GM23338 (cell line): ENCODE measurements at regions not wholly inside any gene's neighbourhood (a gene's known extent, or its start where the extent isn't known, plus 50 kb on each side); places are given as distances from the start of the nearest gene placed in this dataset.

Experiments
- ATAC-seq: fragments of 200-7000 bp; cut with Tn5 transposase; 3 replicates; pipeline ENCODE4 v1.9.1; 2020
- DNase-seq: peaks from one replicate; pipeline ENCODE4 v3.0.0-alpha.2; 2015; ENCODE audit warnings: low spot score
- H2AFZ ChIP-seq: fragments of 200-600 bp; sonication (generic); 2 replicates; pipeline ENCODE4 v1.8.0; 2016; ENCODE audit warnings: antibody characterized with exemption, mild to moderate bottlenecking, moderate library complexity
- H3F3A ChIP-seq: fragments of 200-600 bp; sonication (generic); replicated peaks from 2 replicates; pipeline ENCODE4 v1.8.0; 2017; ENCODE audit warnings: antibody characterized with exemption, mixed run types, low read depth
- H3K27ac ChIP-seq: fragments of 200-600 bp; sonication (generic); 2 replicates; pipeline ENCODE4 v1.6.1; 2016; ENCODE audit warnings: low read depth
- H3K27me3 ChIP-seq: fragments of 200-600 bp; sonication (generic); 2 replicates; pipeline ENCODE4 v1.8.0; 2016; ENCODE audit warnings: mild to moderate bottlenecking, mixed run types, moderate library complexity; ENCODE audit not compliant: insufficient read depth
- H3K36me3 ChIP-seq: fragments of 200-600 bp; sonication (generic); 2 replicates; pipeline ENCODE4 v1.8.0; 2016; ENCODE audit warnings: mild to moderate bottlenecking; ENCODE audit not compliant: insufficient read depth
- H3K4me1 ChIP-seq: fragments of 200-600 bp; sonication (generic); 2 replicates; pipeline ENCODE4 v1.8.0; 2016; ENCODE audit warnings: mild to moderate bottlenecking, moderate library complexity; ENCODE audit not compliant: insufficient read depth
- H3K4me2 ChIP-seq: fragments of 200-600 bp; sonication (generic); 2 replicates; pipeline ENCODE4 v1.7.1; 2017; ENCODE audit warnings: mixed run types
- H3K4me3 ChIP-seq: fragments of 200-600 bp; sonication (generic); 2 replicates; pipeline ENCODE4 v1.6.1; 2016; ENCODE audit warnings: mixed run types
- H3K79me2 ChIP-seq: fragments of 200-600 bp; sonication (generic); replicated peaks from 2 replicates; pipeline ENCODE4 v1.8.0; 2017; ENCODE audit warnings: mild to moderate bottlenecking; ENCODE audit not compliant: insufficient read depth
- H3K9me2 ChIP-seq: fragments of 200-600 bp; sonication (generic); 2 replicates; pipeline ENCODE4 v1.8.0; 2017; ENCODE audit not compliant: insufficient read depth
- H4K20me1 ChIP-seq: fragments of 200-600 bp; sonication (generic); replicated peaks from 2 replicates; pipeline ENCODE4 v1.8.0; 2017; ENCODE audit warnings: mild to moderate bottlenecking; ENCODE audit not compliant: insufficient read depth
- H3K27ac Mint-ChIP-seq: 2 replicates; pipeline ENCODE4 v1.8.0; 2020; ENCODE audit warnings: inconsistent platforms, mild to moderate bottlenecking, moderate library complexity, mixed read lengths
- H3K27me3 Mint-ChIP-seq: 3 replicates; pipeline ENCODE4 v1.8.0; 2022; ENCODE audit warnings: low read depth, mild to moderate bottlenecking, moderate library complexity, mixed read lengths, inconsistent platforms; ENCODE audit not compliant: insufficient read depth, poor library complexity
- H3K36me3 Mint-ChIP-seq: 3 replicates; pipeline ENCODE4 v1.8.0; 2021; ENCODE audit warnings: low read depth, mild to moderate bottlenecking, inconsistent platforms, moderate library complexity, mixed read lengths
- H3K4me1 Mint-ChIP-seq: 3 replicates; pipeline ENCODE4 v1.8.0; 2020; ENCODE audit warnings: mild to moderate bottlenecking, inconsistent platforms, mixed read lengths
- H3K4me3 Mint-ChIP-seq: 3 replicates; pipeline ENCODE4 v1.8.0; 2021; ENCODE audit warnings: moderate library complexity, mild to moderate bottlenecking, inconsistent platforms, mixed read lengths
- H3K9me3 Mint-ChIP-seq: 3 replicates; pipeline ENCODE4 v1.8.0; 2020; ENCODE audit warnings: moderate library complexity, mild to moderate bottlenecking, inconsistent platforms, mixed read lengths
- CREB1 ChIP-seq: fragments of 250-450 bp; sonication (Bioruptor Pico); IDR thresholded peaks from 2 replicates; pipeline ENCODE4 v1.5.0; 2020; ENCODE audit warnings: low read depth, mild to moderate bottlenecking, moderate library complexity
- EZH2phosphoT487 ChIP-seq: fragments of 200-600 bp; sonication (generic); IDR thresholded peaks from one replicate; pipeline ENCODE4 v1.8.1; 2018; ENCODE audit warnings: antibody characterized with exemption; ENCODE audit not compliant: unreplicated experiment
- POLR2AphosphoS5 ChIP-seq: IDR thresholded peaks from 2 replicates; pipeline ENCODE4 v1.6.1; 2016; ENCODE audit warnings: antibody characterized with exemption, low read depth
- STAT1 ChIP-seq: IDR thresholded peaks from one replicate; pipeline ENCODE4 v1.6.1; 2016; ENCODE audit warnings: antibody characterized with exemption; ENCODE audit not compliant: unreplicated experiment
- ZNF114 ChIP-seq: fragments of 250-450 bp; sonication (Bioruptor Pico); IDR thresholded peaks from 2 replicates; pipeline ENCODE4 v1.5.0; 2020; ENCODE audit warnings: mild to moderate bottlenecking, moderate library complexity
- TF ChIP-seq, protein P1 (sequence below): IDR thresholded peaks from 2 replicates; pipeline ENCODE4 v1.6.1; 2016; ENCODE audit warnings: antibody characterized with exemption
- TF ChIP-seq, protein P2 (sequence below): fragments of 250-450 bp; sonication (Bioruptor Pico); IDR thresholded peaks from 2 replicates; pipeline ENCODE4 v1.5.0; 2020; ENCODE audit warnings: mild to moderate bottlenecking, moderate library complexity
- TF ChIP-seq, protein P3 (sequence below): IDR thresholded peaks from one replicate; pipeline ENCODE4 v1.6.1; 2018; ENCODE audit warnings: antibody characterized with exemption; ENCODE audit not compliant: unreplicated experiment
- TF ChIP-seq, protein P4 (sequence below), 2 experiments: fragments of 200-600 bp in 1 of 2; sonication (generic) in 1 of 2; conservative IDR thresholded peaks; 2 replicates each; pipeline versions ENCODE4 v1.5.1 to v1.6.1; 2016 to 2017; ENCODE audit warnings: antibody characterized with exemption in 2 of 2, low read depth in 2 of 2, mild to moderate bottlenecking in 2 of 2, moderate library complexity in 1 of 2

DNA sequence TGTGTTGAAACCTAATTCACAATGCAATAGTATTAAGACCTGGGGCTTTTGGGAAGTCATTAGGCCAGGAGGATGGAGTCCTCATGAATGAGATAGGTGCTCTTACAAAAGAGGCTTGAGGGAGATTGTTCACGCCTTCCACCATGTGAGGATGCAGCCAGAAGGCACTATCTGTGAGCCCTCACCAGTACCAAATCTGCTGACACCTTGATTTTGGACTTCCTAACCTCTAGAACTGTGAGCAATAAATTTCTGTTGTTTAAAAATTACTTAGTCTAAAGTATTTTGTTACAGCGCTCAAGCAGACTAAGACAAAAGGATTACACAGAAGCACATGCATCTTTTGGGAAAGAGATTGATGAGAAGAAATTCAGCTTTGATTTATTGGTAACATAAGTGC lies 232.9 kb upstream of the NR4A3 start:
- Histone ChIP-seq H3K36me3 (no peaks in the 10 kb centered on the region), H3K4me2 (no peak overlapping the region), H4K20me1 (no peaks in the 10 kb centered on the region), H3F3A (no peaks in the 10 kb centered on the region), H2AFZ (no peak overlapping the region), H3K79me2 (no peaks in the 10 kb centered on the region), H3K27me3 (no peaks in the 10 kb centered on the region), H3K9me2 (0 out of 2 replicates have a peak, but pooled peaks cover 4% of the 10 kb centered on the region), H3K4me1 (no peaks in the 10 kb centered on the region), H3K4me3 (no peak overlapping the region), H3K27ac (no peak overlapping the region; the same call in 1 of the 2 replicates)
- TF ChIP-seq, protein P1, sequence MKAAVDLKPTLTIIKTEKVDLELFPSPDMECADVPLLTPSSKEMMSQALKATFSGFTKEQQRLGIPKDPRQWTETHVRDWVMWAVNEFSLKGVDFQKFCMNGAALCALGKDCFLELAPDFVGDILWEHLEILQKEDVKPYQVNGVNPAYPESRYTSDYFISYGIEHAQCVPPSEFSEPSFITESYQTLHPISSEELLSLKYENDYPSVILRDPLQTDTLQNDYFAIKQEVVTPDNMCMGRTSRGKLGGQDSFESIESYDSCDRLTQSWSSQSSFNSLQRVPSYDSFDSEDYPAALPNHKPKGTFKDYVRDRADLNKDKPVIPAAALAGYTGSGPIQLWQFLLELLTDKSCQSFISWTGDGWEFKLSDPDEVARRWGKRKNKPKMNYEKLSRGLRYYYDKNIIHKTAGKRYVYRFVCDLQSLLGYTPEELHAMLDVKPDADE: no peak
- TF ChIP-seq, protein P2, sequence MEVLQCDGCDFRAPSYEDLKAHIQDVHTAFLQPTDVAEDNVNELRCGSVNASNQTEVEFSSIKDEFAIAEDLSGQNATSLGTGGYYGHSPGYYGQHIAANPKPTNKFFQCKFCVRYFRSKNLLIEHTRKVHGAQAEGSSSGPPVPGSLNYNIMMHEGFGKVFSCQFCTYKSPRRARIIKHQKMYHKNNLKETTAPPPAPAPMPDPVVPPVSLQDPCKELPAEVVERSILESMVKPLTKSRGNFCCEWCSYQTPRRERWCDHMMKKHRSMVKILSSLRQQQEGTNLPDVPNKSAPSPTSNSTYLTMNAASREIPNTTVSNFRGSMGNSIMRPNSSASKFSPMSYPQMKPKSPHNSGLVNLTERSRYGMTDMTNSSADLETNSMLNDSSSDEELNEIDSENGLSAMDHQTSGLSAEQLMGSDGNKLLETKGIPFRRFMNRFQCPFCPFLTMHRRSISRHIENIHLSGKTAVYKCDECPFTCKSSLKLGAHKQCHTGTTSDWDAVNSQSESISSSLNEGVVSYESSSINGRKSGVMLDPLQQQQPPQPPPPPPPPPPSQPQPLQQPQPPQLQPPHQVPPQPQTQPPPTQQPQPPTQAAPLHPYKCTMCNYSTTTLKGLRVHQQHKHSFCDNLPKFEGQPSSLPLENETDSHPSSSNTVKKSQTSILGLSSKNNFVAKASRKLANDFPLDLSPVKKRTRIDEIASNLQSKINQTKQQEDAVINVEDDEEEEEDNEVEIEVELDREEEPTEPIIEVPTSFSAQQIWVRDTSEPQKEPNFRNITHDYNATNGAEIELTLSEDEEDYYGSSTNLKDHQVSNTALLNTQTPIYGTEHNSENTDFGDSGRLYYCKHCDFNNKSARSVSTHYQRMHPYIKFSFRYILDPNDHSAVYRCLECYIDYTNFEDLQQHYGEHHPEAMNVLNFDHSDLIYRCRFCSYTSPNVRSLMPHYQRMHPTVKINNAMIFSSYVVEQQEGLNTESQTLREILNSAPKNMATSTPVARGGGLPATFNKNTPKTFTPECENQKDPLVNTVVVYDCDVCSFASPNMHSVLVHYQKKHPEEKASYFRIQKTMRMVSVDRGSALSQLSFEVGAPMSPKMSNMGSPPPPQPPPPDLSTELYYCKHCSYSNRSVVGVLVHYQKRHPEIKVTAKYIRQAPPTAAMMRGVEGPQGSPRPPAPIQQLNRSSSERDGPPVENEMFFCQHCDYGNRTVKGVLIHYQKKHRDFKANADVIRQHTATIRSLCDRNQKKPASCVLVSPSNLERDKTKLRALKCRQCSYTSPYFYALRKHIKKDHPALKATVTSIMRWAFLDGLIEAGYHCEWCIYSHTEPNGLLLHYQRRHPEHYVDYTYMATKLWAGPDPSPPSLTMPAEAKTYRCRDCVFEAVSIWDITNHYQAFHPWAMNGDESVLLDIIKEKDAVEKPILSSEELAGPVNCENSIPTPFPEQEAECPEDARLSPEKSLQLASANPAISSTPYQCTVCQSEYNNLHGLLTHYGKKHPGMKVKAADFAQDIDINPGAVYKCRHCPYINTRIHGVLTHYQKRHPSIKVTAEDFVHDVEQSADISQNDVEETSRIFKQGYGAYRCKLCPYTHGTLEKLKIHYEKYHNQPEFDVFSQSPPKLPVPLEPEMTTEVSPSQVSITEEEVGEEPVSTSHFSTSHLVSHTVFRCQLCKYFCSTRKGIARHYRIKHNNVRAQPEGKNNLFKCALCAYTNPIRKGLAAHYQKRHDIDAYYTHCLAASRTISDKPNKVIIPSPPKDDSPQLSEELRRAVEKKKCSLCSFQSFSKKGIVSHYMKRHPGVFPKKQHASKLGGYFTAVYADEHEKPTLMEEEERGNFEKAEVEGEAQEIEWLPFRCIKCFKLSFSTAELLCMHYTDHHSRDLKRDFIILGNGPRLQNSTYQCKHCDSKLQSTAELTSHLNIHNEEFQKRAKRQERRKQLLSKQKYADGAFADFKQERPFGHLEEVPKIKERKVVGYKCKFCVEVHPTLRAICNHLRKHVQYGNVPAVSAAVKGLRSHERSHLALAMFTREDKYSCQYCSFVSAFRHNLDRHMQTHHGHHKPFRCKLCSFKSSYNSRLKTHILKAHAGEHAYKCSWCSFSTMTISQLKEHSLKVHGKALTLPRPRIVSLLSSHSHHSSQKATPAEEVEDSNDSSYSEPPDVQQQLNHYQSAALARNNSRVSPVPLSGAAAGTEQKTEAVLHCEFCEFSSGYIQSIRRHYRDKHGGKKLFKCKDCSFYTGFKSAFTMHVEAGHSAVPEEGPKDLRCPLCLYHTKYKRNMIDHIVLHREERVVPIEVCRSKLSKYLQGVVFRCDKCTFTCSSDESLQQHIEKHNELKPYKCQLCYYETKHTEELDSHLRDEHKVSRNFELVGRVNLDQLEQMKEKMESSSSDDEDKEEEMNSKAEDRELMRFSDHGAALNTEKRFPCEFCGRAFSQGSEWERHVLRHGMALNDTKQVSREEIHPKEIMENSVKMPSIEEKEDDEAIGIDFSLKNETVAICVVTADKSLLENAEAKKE (CRISPR knock-in tag): no peak
- TF ChIP-seq, protein P3, sequence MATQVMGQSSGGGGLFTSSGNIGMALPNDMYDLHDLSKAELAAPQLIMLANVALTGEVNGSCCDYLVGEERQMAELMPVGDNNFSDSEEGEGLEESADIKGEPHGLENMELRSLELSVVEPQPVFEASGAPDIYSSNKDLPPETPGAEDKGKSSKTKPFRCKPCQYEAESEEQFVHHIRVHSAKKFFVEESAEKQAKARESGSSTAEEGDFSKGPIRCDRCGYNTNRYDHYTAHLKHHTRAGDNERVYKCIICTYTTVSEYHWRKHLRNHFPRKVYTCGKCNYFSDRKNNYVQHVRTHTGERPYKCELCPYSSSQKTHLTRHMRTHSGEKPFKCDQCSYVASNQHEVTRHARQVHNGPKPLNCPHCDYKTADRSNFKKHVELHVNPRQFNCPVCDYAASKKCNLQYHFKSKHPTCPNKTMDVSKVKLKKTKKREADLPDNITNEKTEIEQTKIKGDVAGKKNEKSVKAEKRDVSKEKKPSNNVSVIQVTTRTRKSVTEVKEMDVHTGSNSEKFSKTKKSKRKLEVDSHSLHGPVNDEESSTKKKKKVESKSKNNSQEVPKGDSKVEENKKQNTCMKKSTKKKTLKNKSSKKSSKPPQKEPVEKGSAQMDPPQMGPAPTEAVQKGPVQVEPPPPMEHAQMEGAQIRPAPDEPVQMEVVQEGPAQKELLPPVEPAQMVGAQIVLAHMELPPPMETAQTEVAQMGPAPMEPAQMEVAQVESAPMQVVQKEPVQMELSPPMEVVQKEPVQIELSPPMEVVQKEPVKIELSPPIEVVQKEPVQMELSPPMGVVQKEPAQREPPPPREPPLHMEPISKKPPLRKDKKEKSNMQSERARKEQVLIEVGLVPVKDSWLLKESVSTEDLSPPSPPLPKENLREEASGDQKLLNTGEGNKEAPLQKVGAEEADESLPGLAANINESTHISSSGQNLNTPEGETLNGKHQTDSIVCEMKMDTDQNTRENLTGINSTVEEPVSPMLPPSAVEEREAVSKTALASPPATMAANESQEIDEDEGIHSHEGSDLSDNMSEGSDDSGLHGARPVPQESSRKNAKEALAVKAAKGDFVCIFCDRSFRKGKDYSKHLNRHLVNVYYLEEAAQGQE: no peak
- TF ChIP-seq EZH2phosphoT487 (no peak), POLR2AphosphoS5 (no peak), CREB1 (CRISPR knock-in tag) (no peak), ZNF114 (no peak), STAT1 (no peak)
- TF ChIP-seq, protein P4, sequence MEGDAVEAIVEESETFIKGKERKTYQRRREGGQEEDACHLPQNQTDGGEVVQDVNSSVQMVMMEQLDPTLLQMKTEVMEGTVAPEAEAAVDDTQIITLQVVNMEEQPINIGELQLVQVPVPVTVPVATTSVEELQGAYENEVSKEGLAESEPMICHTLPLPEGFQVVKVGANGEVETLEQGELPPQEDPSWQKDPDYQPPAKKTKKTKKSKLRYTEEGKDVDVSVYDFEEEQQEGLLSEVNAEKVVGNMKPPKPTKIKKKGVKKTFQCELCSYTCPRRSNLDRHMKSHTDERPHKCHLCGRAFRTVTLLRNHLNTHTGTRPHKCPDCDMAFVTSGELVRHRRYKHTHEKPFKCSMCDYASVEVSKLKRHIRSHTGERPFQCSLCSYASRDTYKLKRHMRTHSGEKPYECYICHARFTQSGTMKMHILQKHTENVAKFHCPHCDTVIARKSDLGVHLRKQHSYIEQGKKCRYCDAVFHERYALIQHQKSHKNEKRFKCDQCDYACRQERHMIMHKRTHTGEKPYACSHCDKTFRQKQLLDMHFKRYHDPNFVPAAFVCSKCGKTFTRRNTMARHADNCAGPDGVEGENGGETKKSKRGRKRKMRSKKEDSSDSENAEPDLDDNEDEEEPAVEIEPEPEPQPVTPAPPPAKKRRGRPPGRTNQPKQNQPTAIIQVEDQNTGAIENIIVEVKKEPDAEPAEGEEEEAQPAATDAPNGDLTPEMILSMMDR (conservative IDR thresholded peaks at IDR 0.05; ENCODE audit: low read depth in 2 of 2): no peak
- peaks cover 1% of the 10 kb centered on the region for H3K27me3 Mint-ChIP-seq
- H3K27ac Mint-ChIP-seq: no peak overlapping the region
- H3K9me3 Mint-ChIP-seq: peaks cover 4% of the 10 kb centered on the region
- H3K4me3 Mint-ChIP-seq: no peak overlapping the region
- no peak for DNase-seq
- ATAC-seq: no peak
- H3K4me1 Mint-ChIP-seq: no peaks in the 10 kb centered on the region
- 0 out of 3 replicates have a peak, but pooled peaks cover under 1% of the 10 kb centered on the region for H3K36me3 Mint-ChIP-seq
